ENCODE measurements at regions not wholly inside any gene's neighbourhood (a gene's known extent, or its start where the extent isn't known, plus 50 kb on each side); places are given as distances from the start of the nearest gene placed in this dataset.

- Histone ChIP-seq H3K4me1 (ENCODE audit: control insufficient read depth, insufficient read depth, low read length) (no peaks in the 10 kb centered on the region), H3K36me3 (ENCODE audit: control insufficient read depth in 2 of 2, insufficient read depth in 1 of 2, low read length in 2 of 2) (no peaks in the 10 kb centered on the region), H3K4me3 (ENCODE audit: low read depth, low read length) (no peak overlapping the region), H3K27ac (ENCODE audit: extremely low read depth, low read depth, low read length) (no peak overlapping the region), H3K9me3 (ENCODE audit: control insufficient read depth, insufficient read depth, low read depth, low read length) (no peaks in the 10 kb centered on the region)
- ChIA-PET CTCF (no interaction called here), POLR2A (no interaction called here)
- TF ChIP-seq ZNF394 (tag by site-specific recombination; IDR thresholded peaks at IDR 0.05; ENCODE audit: borderline replicate concordance) (no peak), ZSCAN23 (tag by site-specific recombination; IDR thresholded peaks at IDR 0.05) (no peak), ZNF513 (tag by site-specific recombination; IDR thresholded peaks at IDR 0.05) (no peak), ZBTB49 (tag by site-specific recombination; IDR thresholded peaks at IDR 0.05; ENCODE audit: low read depth) (no peak), ZNF449 (tag by site-specific recombination; IDR thresholded peaks at IDR 0.05) (no peak), KLF17 (tag by site-specific recombination; IDR thresholded peaks at IDR 0.05) (no peak), ZNF76 (tag by site-specific recombination; IDR thresholded peaks at IDR 0.05; ENCODE audit: borderline replicate concordance, low read depth) (no peak), SETDB1 (IDR thresholded peaks at IDR 0.05; ENCODE audit: insufficient read length, low read length) (no peak), PBX3 (CRISPR knock-in tag; IDR thresholded peaks at IDR 0.05) (no peak), KLF7 (tag by site-specific recombination; IDR thresholded peaks at IDR 0.05; ENCODE audit: borderline replicate concordance) (no peak), ZNF510 (tag by site-specific recombination; IDR thresholded peaks at IDR 0.05; ENCODE audit: insufficient replicate concordance) (no peak), ZNF488 (tag by site-specific recombination; IDR thresholded peaks at IDR 0.05) (no peak), ZNF514 (tag by site-specific recombination; IDR thresholded peaks at IDR 0.05) (no peak), AEBP2 (tag by site-specific recombination; IDR thresholded peaks at IDR 0.05; ENCODE audit: borderline replicate concordance) (no peak), WT1 (tag by site-specific recombination; IDR thresholded peaks at IDR 0.05) (no peak), ZNF148 (tag by site-specific recombination; IDR thresholded peaks at IDR 0.05; ENCODE audit: borderline replicate concordance) (no peak), ZNF670 (tag by site-specific recombination; IDR thresholded peaks at IDR 0.05; ENCODE audit: low read depth) (no peak)
These were observed 93.5 kb upstream of the RIOK2 start for GRCh38 chr5:97276474-97277120.
